ENCODE measurements at regions not wholly inside any gene's neighbourhood (a gene's known extent, or its start where the extent isn't known, plus 50 kb on each side); places are given as distances from the start of the nearest gene placed in this dataset.
"Not testable (repeated sequence)": the region's sequence is repeated elsewhere in the genome, so short reads cannot be mapped to it uniquely, and the experiment has no call there.

GRCh38 chr6:62819640-62820039 lies 391.6 kb upstream of the FKBP1C start:
- no peaks in the 10 kb centered on the region for H3K36me3 ChIP-seq (ENCODE audit: control insufficient read depth in 2 of 3, insufficient read depth in 3 of 3, low read length in 3 of 3)
- Mint-ChIP-seq H3K9me3 (peaks cover 2 to 20% (median 9%) of the 10 kb centered on the region in 11 donors), H3K27me3 (no peaks in the 10 kb centered on the region), H3K4me3 (no peak overlapping the region), H3K4me1 (no peaks in the 10 kb centered on the region), H3K36me3 (no peaks in the 10 kb centered on the region), H3K27ac (no peak overlapping the region)
- CTCF ChIA-PET, result no interaction called here
- no peaks in the 10 kb centered on the region for H3K4me1 ChIP-seq (ENCODE audit: control insufficient read depth in 2 of 2, insufficient read depth in 2 of 2, low read length in 2 of 2)
- H3K9me3 ChIP-seq (ENCODE audit: control insufficient read depth in 2 of 3, low read length in 3 of 3), result no peaks in the 10 kb centered on the region
- ATAC-seq (no peak), DNase-seq (no peak)
- H3K27ac ChIP-seq (ENCODE audit: low read depth, low read length), result no peak overlapping the region
- H3K27me3 ChIP-seq (ENCODE audit: control insufficient read depth in 2 of 2, insufficient read depth in 2 of 2, low read length in 2 of 2), result no peaks in the 10 kb centered on the region
- intact Hi-C loops (cut with micrococcal nuclease), result no loop called here
- POLR2A ChIA-PET, result no interaction called here
- H3K4me3 ChIP-seq (ENCODE audit: low read length), result no peak overlapping the region

- Histone ChIP-seq H3K27me3 (ENCODE audit: control insufficient read depth in 2 of 2, insufficient read depth in 2 of 2, low read length in 2 of 2) (no peaks in the 10 kb centered on the region), H3K27ac (ENCODE audit: low read depth, low read length) (no peak overlapping the region), H3K9me3 (ENCODE audit: control insufficient read depth in 2 of 3, low read length in 3 of 3) (no peaks in the 10 kb centered on the region), H3K4me3 (ENCODE audit: low read length) (no peak overlapping the region), H3K4me1 (ENCODE audit: control insufficient read depth in 2 of 2, insufficient read depth in 2 of 2, low read length in 2 of 2) (no peaks in the 10 kb centered on the region), H3K36me3 (ENCODE audit: control insufficient read depth in 2 of 3, insufficient read depth in 3 of 3, low read length in 3 of 3) (no peaks in the 10 kb centered on the region)
- Mint-ChIP-seq H3K27ac (no peak overlapping the region), H3K9me3 (peaks cover 0 to 16% (median 2%) of the 10 kb centered on the region in 11 donors), H3K27me3 (no peaks in the 10 kb centered on the region), H3K4me1 (no peaks in the 10 kb centered on the region), H3K36me3 (peaks cover 0 to under 1% (median 0%) of the 10 kb centered on the region in 5 donors), H3K4me3 (no peak overlapping the region)
- ChIA-PET POLR2A (no interaction called here), CTCF (no interaction called here)
- intact Hi-C loops (cut with micrococcal nuclease), result no loop called here
- ATAC-seq, result no peak
- no peak for DNase-seq
Observed at GRCh38 chr6:62808565-62809293, 402.5 kb upstream of the FKBP1C start.

GRCh38 chr6:62805431-62805830 lies 405.8 kb upstream of the FKBP1C start:
- Histone ChIP-seq H3K27me3 (ENCODE audit: control insufficient read depth in 2 of 2, insufficient read depth in 2 of 2, low read length in 2 of 2) (no peaks in the 10 kb centered on the region), H3K27ac (ENCODE audit: low read depth, low read length) (no peak overlapping the region), H3K4me1 (ENCODE audit: control insufficient read depth in 2 of 2, insufficient read depth in 2 of 2, low read length in 2 of 2) (no peaks in the 10 kb centered on the region), H3K4me3 (ENCODE audit: low read length) (no peak overlapping the region), H3K9me3 (ENCODE audit: control insufficient read depth in 2 of 3, low read length in 3 of 3) (no peaks in the 10 kb centered on the region), H3K36me3 (ENCODE audit: control insufficient read depth in 2 of 3, insufficient read depth in 3 of 3, low read length in 3 of 3) (no peaks in the 10 kb centered on the region)
- intact Hi-C loops (cut with micrococcal nuclease), result no loop called here
- no peaks in the 10 kb centered on the region for H3K27me3 Mint-ChIP-seq
- no peak overlapping the region for H3K27ac Mint-ChIP-seq
- DNase-seq, result no peak
- peaks cover 0 to 4% (median 0%) of the 10 kb centered on the region in 5 donors for H3K36me3 Mint-ChIP-seq
- ChIA-PET CTCF (no interaction called here), POLR2A (no interaction called here)
- no peaks in the 10 kb centered on the region for H3K4me1 Mint-ChIP-seq
- H3K9me3 Mint-ChIP-seq, result peaks cover 0 to 25% (median 5%) of the 10 kb centered on the region in 11 donors
- H3K4me3 Mint-ChIP-seq, result no peak overlapping the region
- no peak for ATAC-seq

GRCh38 chr6:62803094-62803493 lies 408.2 kb upstream of the FKBP1C start:
- ChIA-PET POLR2A (no interaction called here), CTCF (no interaction called here)
- no peaks in the 10 kb centered on the region for H3K4me1 ChIP-seq (ENCODE audit: control insufficient read depth in 2 of 2, insufficient read depth in 2 of 2, low read length in 2 of 2)
- H3K9me3 ChIP-seq (ENCODE audit: control insufficient read depth in 2 of 3, low read length in 3 of 3), result no peaks in the 10 kb centered on the region
- H3K27ac Mint-ChIP-seq, result no peak overlapping the region
- H3K36me3 ChIP-seq (ENCODE audit: control insufficient read depth in 2 of 3, insufficient read depth in 3 of 3, low read length in 3 of 3), result no peaks in the 10 kb centered on the region
- peaks cover 0 to 4% (median 0%) of the 10 kb centered on the region in 5 donors for H3K36me3 Mint-ChIP-seq
- no peaks in the 10 kb centered on the region for H3K4me1 Mint-ChIP-seq
- intact Hi-C loops (cut with micrococcal nuclease), result no loop called here
- ATAC-seq (no peak), DNase-seq (no peak)
- peaks cover 0 to 19% (median 6%) of the 10 kb centered on the region in 11 donors for H3K9me3 Mint-ChIP-seq
- H3K27ac ChIP-seq (ENCODE audit: low read depth, low read length), result no peak overlapping the region
- H3K27me3 ChIP-seq (ENCODE audit: control insufficient read depth in 2 of 2, insufficient read depth in 2 of 2, low read length in 2 of 2), result no peaks in the 10 kb centered on the region
- H3K4me3 ChIP-seq (ENCODE audit: low read length), result no peak overlapping the region
- H3K27me3 Mint-ChIP-seq, result no peaks in the 10 kb centered on the region
- H3K4me3 Mint-ChIP-seq, result no peak overlapping the region

GRCh38 chr6:62797190-62797589 lies 414.1 kb upstream of the FKBP1C start:
- no peak overlapping the region for H3K27ac Mint-ChIP-seq
- ChIA-PET CTCF (no interaction called here), POLR2A (no interaction called here)
- peaks cover 0 to 4% (median 0%) of the 10 kb centered on the region in 5 donors for H3K36me3 Mint-ChIP-seq
- no peak overlapping the region for H3K4me3 Mint-ChIP-seq
- H3K4me1 ChIP-seq (ENCODE audit: control insufficient read depth in 2 of 2, insufficient read depth in 2 of 2, low read length in 2 of 2), result no peaks in the 10 kb centered on the region
- no peak for DNase-seq
- peaks cover 0 to 19% (median 12%) of the 10 kb centered on the region in 11 donors for H3K9me3 Mint-ChIP-seq
- intact Hi-C loops (cut with micrococcal nuclease), result no loop called here
- no peak overlapping the region for H3K27ac ChIP-seq (ENCODE audit: low read depth, low read length)
- H3K4me3 ChIP-seq (ENCODE audit: low read length), result no peak overlapping the region
- H3K27me3 Mint-ChIP-seq, result no peaks in the 10 kb centered on the region
- H3K9me3 ChIP-seq (ENCODE audit: control insufficient read depth in 2 of 3, low read length in 3 of 3), result no peaks in the 10 kb centered on the region
- H3K36me3 ChIP-seq (ENCODE audit: control insufficient read depth in 2 of 3, insufficient read depth in 3 of 3, low read length in 3 of 3), result no peaks in the 10 kb centered on the region
- H3K4me1 Mint-ChIP-seq, result no peaks in the 10 kb centered on the region
- no peaks in the 10 kb centered on the region for H3K27me3 ChIP-seq (ENCODE audit: control insufficient read depth in 2 of 2, insufficient read depth in 2 of 2, low read length in 2 of 2)
- no peak for ATAC-seq

GRCh38 chr6:62775427-62776022 lies 435.7 kb upstream of the FKBP1C start:
- Histone ChIP-seq H3K36me3 (ENCODE audit: control insufficient read depth in 2 of 3, insufficient read depth in 3 of 3, low read length in 3 of 3) (no peaks in the 10 kb centered on the region), H3K4me1 (ENCODE audit: control insufficient read depth in 2 of 2, insufficient read depth in 2 of 2, low read length in 2 of 2) (no peaks in the 10 kb centered on the region), H3K9me3 (ENCODE audit: control insufficient read depth in 2 of 3, low read length in 3 of 3) (no peaks in the 10 kb centered on the region), H3K27me3 (ENCODE audit: control insufficient read depth in 2 of 2, insufficient read depth in 2 of 2, low read length in 2 of 2) (no peaks in the 10 kb centered on the region), H3K27ac (ENCODE audit: low read depth, low read length) (no peak overlapping the region), H3K4me3 (ENCODE audit: low read length) (no peak overlapping the region)
- Mint-ChIP-seq H3K27ac (no peak overlapping the region), H3K4me3 (no peak overlapping the region), H3K9me3 (peaks cover 0 to 4% (median under 1%) of the 10 kb centered on the region in 11 donors), H3K36me3 (no peaks in the 10 kb centered on the region), H3K4me1 (no peaks in the 10 kb centered on the region), H3K27me3 (no peaks in the 10 kb centered on the region)
- intact Hi-C loops (cut with micrococcal nuclease), result no loop called here
- DNase-seq (no peak), ATAC-seq (no peak)
- POLR2A ChIA-PET, result no interaction called here
- CTCF ChIA-PET, result no interaction called here

GRCh38 chr6:62766174-62766573 lies 445.1 kb upstream of the FKBP1C start:
- CTCF ChIA-PET; H3K27ac Mint-ChIP-seq; DNase-seq; H3K27me3 ChIP-seq (ENCODE audit: control insufficient read depth in 2 of 2, insufficient read depth in 2 of 2, low read length in 2 of 2); H3K4me1 Mint-ChIP-seq; H3K4me1 ChIP-seq (ENCODE audit: control insufficient read depth in 2 of 2, insufficient read depth in 2 of 2, low read length in 2 of 2); H3K36me3 Mint-ChIP-seq; POLR2A ChIA-PET; H3K27ac ChIP-seq (ENCODE audit: low read depth, low read length); H3K9me3 ChIP-seq (ENCODE audit: control insufficient read depth in 2 of 3, low read length in 3 of 3); intact Hi-C loops (cut with micrococcal nuclease); ATAC-seq; H3K27me3 Mint-ChIP-seq; H3K4me3 Mint-ChIP-seq; H3K4me3 ChIP-seq (ENCODE audit: low read length); H3K36me3 ChIP-seq (ENCODE audit: control insufficient read depth in 2 of 3, insufficient read depth in 3 of 3, low read length in 3 of 3): not testable (repeated sequence)
- H3K9me3 Mint-ChIP-seq, result peaks cover 0 to 16% (median 5%) of the 10 kb centered on the region in 11 donors

Measured in naive thymus-derived CD4-positive, alpha-beta T cell (primary cell).